ENCODE measurements at regions not wholly inside any gene's neighbourhood (a gene's known extent, or its start where the extent isn't known, plus 50 kb on each side); places are given as distances from the start of the nearest gene placed in this dataset.

DNA sequence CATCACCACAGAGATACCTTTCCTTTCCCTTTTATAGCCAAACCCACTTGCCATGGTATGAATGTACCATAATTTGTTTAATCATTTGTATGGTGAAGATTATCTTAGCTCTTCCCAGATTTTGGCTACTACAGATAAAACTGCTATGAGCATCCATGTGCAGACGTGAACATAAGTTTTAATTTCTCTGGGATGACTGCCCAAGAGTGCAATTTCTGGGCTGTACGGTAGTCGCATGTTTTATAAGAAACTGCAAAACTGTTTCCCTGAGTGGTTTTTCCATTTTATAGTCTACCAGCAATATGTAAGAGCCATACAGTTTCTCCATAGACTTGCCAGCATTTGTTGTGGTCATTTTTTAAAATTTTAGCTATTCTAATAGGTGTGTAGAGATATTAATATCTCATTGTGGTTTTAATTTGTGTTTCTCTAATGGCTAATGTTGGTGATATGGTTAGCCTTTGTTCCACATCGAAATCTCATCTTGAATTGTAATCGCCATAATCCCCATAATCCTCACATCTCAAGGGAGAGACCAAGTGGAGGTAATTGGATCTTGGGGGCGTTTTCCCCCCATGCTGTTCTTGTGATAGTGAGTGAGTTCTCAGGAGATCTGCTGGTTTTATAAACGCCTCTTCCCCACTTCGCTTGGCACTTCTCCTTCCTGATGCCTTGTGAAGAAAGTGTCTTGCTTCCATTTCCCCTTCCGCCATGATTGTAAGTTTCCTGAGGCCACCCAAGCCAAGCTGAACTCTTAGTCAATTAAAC, 628.5 kb upstream of the KLHL29 start:
- Histone ChIP-seq H3K4me1 (ENCODE audit: insufficient read depth, low read length) (no peaks in the 10 kb centered on the region), H3K4me2 (ENCODE audit: insufficient read depth, low read length) (no peak overlapping the region), H2AFZ (ENCODE audit: low read depth, low read length) (no peak overlapping the region), H3K27ac (ENCODE audit: low read length) (no peak overlapping the region), H3K9ac (ENCODE audit: low read depth, low read length) (no peak overlapping the region), H3K27me3 (ENCODE audit: insufficient read depth, low read length, poor library complexity) (no peaks in the 10 kb centered on the region), H3K9me3 (ENCODE audit: insufficient read depth, low read length, severe bottlenecking) (no peaks in the 10 kb centered on the region), H3K36me3 (ENCODE audit: insufficient read depth, low read length) (no peaks in the 10 kb centered on the region), H3K79me2 (ENCODE audit: insufficient read depth, low read length) (no peaks in the 10 kb centered on the region), H3K4me3 (ENCODE audit: low read depth in 1 of 2, low read length in 2 of 2) (no peak overlapping the region), H4K20me1 (ENCODE audit: insufficient read depth, low read length) (no peaks in the 10 kb centered on the region)
- DNase-seq (no peak), ATAC-seq (ENCODE audit: insufficient read depth, low read depth) (no peak)
- TF ChIP-seq CTCF (IDR thresholded peaks at IDR 0.05; ENCODE audit: borderline replicate concordance, extremely low read depth, low read length, poor library complexity, severe bottlenecking) (no peak), EZH2 (IDR thresholded peaks at IDR 0.05; ENCODE audit: borderline replicate concordance, low read depth, low read length, severe bottlenecking) (no peak)

DNA sequence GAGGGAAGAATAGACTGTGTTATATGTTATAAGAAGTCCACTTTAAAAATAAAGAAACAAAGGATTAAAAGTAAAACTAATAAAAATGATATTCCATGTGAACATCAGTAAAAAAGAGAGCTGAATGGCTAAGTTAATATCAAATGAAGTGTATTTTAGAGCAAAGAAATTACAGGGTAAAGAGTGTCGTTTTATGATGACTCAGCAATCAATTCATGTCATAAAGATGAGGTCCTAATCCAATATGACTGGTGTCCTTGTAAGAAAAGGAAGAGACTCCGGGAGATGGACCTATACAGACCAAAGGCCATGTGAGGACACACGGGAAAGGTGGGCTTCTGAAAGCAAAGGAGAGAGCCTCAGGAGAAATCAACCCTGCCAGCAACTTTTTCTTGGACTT, 615.5 kb upstream of the KLHL29 start:
- no peak overlapping the region for H2AFZ ChIP-seq (ENCODE audit: low read depth, low read length)
- ATAC-seq (ENCODE audit: insufficient read depth, low read depth) (no peak), DNase-seq (no peak)
- H4K20me1 ChIP-seq (ENCODE audit: insufficient read depth, low read length): no peaks in the 10 kb centered on the region
- TF ChIP-seq EZH2 (IDR thresholded peaks at IDR 0.05; ENCODE audit: borderline replicate concordance, low read depth, low read length, severe bottlenecking) (no peak), CTCF (IDR thresholded peaks at IDR 0.05; ENCODE audit: borderline replicate concordance, extremely low read depth, low read length, poor library complexity, severe bottlenecking) (no peak)
- H3K27me3 ChIP-seq (ENCODE audit: insufficient read depth, low read length, poor library complexity): no peaks in the 10 kb centered on the region
- H3K36me3 ChIP-seq (ENCODE audit: insufficient read depth, low read length): no peaks in the 10 kb centered on the region
- no peak overlapping the region for H3K27ac ChIP-seq (ENCODE audit: low read length)
- no peak overlapping the region for H3K4me3 ChIP-seq (ENCODE audit: low read depth in 1 of 2, low read length in 2 of 2)
- H3K79me2 ChIP-seq (ENCODE audit: insufficient read depth, low read length): no peaks in the 10 kb centered on the region
- no peaks in the 10 kb centered on the region for H3K4me1 ChIP-seq (ENCODE audit: insufficient read depth, low read length)
- no peaks in the 10 kb centered on the region for H3K9me3 ChIP-seq (ENCODE audit: insufficient read depth, low read length, severe bottlenecking)
- H3K9ac ChIP-seq (ENCODE audit: low read depth, low read length): no peak overlapping the region
- no peak overlapping the region for H3K4me2 ChIP-seq (ENCODE audit: insufficient read depth, low read length)

- Histone ChIP-seq H3K9ac (ENCODE audit: low read depth, low read length) (no peak overlapping the region), H3K27ac (ENCODE audit: low read length) (no peak overlapping the region), H3K79me2 (ENCODE audit: insufficient read depth, low read length) (no peaks in the 10 kb centered on the region), H4K20me1 (ENCODE audit: insufficient read depth, low read length) (no peaks in the 10 kb centered on the region), H3K9me3 (ENCODE audit: insufficient read depth, low read length, severe bottlenecking) (no peaks in the 10 kb centered on the region), H3K36me3 (ENCODE audit: insufficient read depth, low read length) (no peaks in the 10 kb centered on the region), H2AFZ (ENCODE audit: low read depth, low read length) (no peak overlapping the region), H3K4me1 (ENCODE audit: insufficient read depth, low read length) (no peaks in the 10 kb centered on the region), H3K4me3 (ENCODE audit: low read depth in 1 of 2, low read length in 2 of 2) (no peak overlapping the region), H3K4me2 (ENCODE audit: insufficient read depth, low read length) (no peak overlapping the region), H3K27me3 (ENCODE audit: insufficient read depth, low read length, poor library complexity) (no peaks in the 10 kb centered on the region)
- ATAC-seq (ENCODE audit: insufficient read depth, low read depth) (no peak), DNase-seq (no peak)
- TF ChIP-seq CTCF (IDR thresholded peaks at IDR 0.05; ENCODE audit: borderline replicate concordance, extremely low read depth, low read length, poor library complexity, severe bottlenecking) (no peak), EZH2 (IDR thresholded peaks at IDR 0.05; ENCODE audit: borderline replicate concordance, low read depth, low read length, severe bottlenecking) (no peak)
Measured at GRCh38 chr2:22784566-22784965, 600.4 kb upstream of the KLHL29 start.

Data from DND-41 (cell line).